MM.1S (cell line): ENCODE measurements at regions not wholly inside any gene's neighbourhood (a gene's known extent, or its start where the extent isn't known, plus 50 kb on each side); places are given as distances from the start of the nearest gene placed in this dataset.

Experiments
- DNase-seq: peaks from one replicate; pipeline ENCODE4 v3.0.0-alpha.2; 2015
- H2AFZ ChIP-seq: fragments of 300-600 bp; sonication (generic); 2 replicates; pipeline ENCODE4 v1.6.0; 2016; ENCODE audit warnings: antibody characterized with exemption, low read length
- H3F3A ChIP-seq: fragments of 300-600 bp; sonication (generic); 2 replicates; pipeline ENCODE4 v1.6.1; 2016; ENCODE audit warnings: mild to moderate bottlenecking, antibody characterized with exemption, low read length, moderate library complexity, mixed read lengths; ENCODE audit not compliant: insufficient read depth
- H3K27ac ChIP-seq: fragments of 300-600 bp; sonication (generic); 2 replicates; pipeline ENCODE4 v1.5.1; 2016; ENCODE audit warnings: mild to moderate bottlenecking, low read length
- H3K27me3 ChIP-seq: fragments of 300-600 bp; sonication (generic); replicated peaks from 2 replicates; pipeline ENCODE4 v1.6.0; 2016; ENCODE audit warnings: low read length; ENCODE audit not compliant: insufficient read depth
- H3K36me3 ChIP-seq: fragments of 300-600 bp; sonication (generic); replicated peaks from 2 replicates; pipeline ENCODE4 v1.6.1; 2016; ENCODE audit warnings: mild to moderate bottlenecking, low read length, mixed read lengths; ENCODE audit not compliant: insufficient read depth
- H3K4me1 ChIP-seq: fragments of 300-600 bp; sonication (generic); 2 replicates; pipeline ENCODE4 v1.6.1; 2016; ENCODE audit warnings: low read length, mixed read lengths
- H3K4me2 ChIP-seq: fragments of 300-600 bp; sonication (generic); 2 replicates; pipeline ENCODE4 v1.6.0; 2016; ENCODE audit warnings: low read depth, low read length
- H3K4me3 ChIP-seq: fragments of 300-600 bp; sonication (generic); 2 replicates; pipeline ENCODE4 v1.5.1; 2016; ENCODE audit warnings: low read length, mixed read lengths
- H3K79me2 ChIP-seq: fragments of 300-600 bp; sonication (generic); 2 replicates; pipeline ENCODE4 v1.6.1; 2016; ENCODE audit warnings: mixed run types, low read length, mixed read lengths
- H3K9ac ChIP-seq: fragments of 300-600 bp; sonication (generic); 2 replicates; pipeline ENCODE4 v1.6.1; 2016; ENCODE audit warnings: low read length, mixed read lengths
- H3K9me2 ChIP-seq: fragments of 300-600 bp; sonication (generic); replicated peaks from 2 replicates; pipeline ENCODE4 v1.6.1; 2016; ENCODE audit warnings: mild to moderate bottlenecking, low read length, mixed read lengths; ENCODE audit not compliant: insufficient read depth
- H3K9me3 ChIP-seq: fragments of 300-600 bp; sonication (generic); replicated peaks from 2 replicates; pipeline ENCODE4 v1.6.1; 2016; ENCODE audit warnings: mild to moderate bottlenecking, low read length, mixed read lengths; ENCODE audit not compliant: insufficient read depth
- H4K20me1 ChIP-seq: fragments of 300-600 bp; sonication (generic); 2 replicates; pipeline ENCODE4 v1.6.1; 2016; ENCODE audit warnings: mild to moderate bottlenecking, low read length, moderate library complexity, mixed read lengths; ENCODE audit not compliant: insufficient read depth
- EZH2 ChIP-seq: fragments of 300-600 bp; sonication (generic); optimal IDR thresholded peaks from 2 replicates; pipeline ENCODE3; 2017; ENCODE audit warnings: low read depth, mild to moderate bottlenecking, antibody characterized with exemption, low read length, mixed read lengths
- EZH2phosphoT487 ChIP-seq: fragments of 300-600 bp; sonication (generic); IDR thresholded peaks from 2 replicates; pipeline ENCODE4 v1.6.1; 2018; ENCODE audit warnings: antibody characterized with exemption, low read length
- TF ChIP-seq, protein P1 (sequence below): fragments of 300-600 bp; sonication (generic); IDR thresholded peaks from 2 replicates; pipeline ENCODE4 v1.5.1; 2016; ENCODE audit warnings: antibody characterized with exemption, low read length, mixed read lengths

DNA sequence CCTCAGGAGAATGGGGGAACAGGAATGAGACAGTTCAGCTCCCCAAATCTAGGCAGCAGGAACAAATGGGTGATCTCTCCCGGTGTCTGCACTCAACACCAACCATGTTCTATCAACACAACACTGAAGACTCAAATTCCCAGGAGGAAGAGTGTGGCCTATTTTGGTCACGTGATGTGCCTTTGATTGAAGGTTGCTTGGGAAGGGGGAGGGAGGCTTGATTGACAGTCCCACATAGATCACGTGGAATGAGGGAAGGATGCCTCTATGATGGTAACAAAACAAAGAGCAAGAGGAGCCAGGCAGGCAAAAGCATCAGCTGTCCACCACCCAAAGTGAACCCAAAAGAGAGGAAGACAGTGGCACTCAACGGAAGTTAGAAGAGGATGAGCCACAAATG, 364.8 kb downstream of the KIF16B start:
- Histone ChIP-seq H3K9me2 (no peaks in the 10 kb centered on the region), H4K20me1 (no peaks in the 10 kb centered on the region), H3K9me3 (no peaks in the 10 kb centered on the region), H3K9ac (no peak overlapping the region), H3F3A (no peaks in the 10 kb centered on the region), H3K4me2 (no peak overlapping the region), H2AFZ (no peak overlapping the region), H3K36me3 (no peaks in the 10 kb centered on the region), H3K27ac (no peak overlapping the region), H3K79me2 (no peaks in the 10 kb centered on the region), H3K4me3 (no peak overlapping the region), H3K27me3 (no peaks in the 10 kb centered on the region), H3K4me1 (no peaks in the 10 kb centered on the region)
- DNase-seq: no peak
- TF ChIP-seq EZH2 (no peak), EZH2phosphoT487 (no peak)
- TF ChIP-seq, protein P1, sequence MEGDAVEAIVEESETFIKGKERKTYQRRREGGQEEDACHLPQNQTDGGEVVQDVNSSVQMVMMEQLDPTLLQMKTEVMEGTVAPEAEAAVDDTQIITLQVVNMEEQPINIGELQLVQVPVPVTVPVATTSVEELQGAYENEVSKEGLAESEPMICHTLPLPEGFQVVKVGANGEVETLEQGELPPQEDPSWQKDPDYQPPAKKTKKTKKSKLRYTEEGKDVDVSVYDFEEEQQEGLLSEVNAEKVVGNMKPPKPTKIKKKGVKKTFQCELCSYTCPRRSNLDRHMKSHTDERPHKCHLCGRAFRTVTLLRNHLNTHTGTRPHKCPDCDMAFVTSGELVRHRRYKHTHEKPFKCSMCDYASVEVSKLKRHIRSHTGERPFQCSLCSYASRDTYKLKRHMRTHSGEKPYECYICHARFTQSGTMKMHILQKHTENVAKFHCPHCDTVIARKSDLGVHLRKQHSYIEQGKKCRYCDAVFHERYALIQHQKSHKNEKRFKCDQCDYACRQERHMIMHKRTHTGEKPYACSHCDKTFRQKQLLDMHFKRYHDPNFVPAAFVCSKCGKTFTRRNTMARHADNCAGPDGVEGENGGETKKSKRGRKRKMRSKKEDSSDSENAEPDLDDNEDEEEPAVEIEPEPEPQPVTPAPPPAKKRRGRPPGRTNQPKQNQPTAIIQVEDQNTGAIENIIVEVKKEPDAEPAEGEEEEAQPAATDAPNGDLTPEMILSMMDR: no peak

DNA sequence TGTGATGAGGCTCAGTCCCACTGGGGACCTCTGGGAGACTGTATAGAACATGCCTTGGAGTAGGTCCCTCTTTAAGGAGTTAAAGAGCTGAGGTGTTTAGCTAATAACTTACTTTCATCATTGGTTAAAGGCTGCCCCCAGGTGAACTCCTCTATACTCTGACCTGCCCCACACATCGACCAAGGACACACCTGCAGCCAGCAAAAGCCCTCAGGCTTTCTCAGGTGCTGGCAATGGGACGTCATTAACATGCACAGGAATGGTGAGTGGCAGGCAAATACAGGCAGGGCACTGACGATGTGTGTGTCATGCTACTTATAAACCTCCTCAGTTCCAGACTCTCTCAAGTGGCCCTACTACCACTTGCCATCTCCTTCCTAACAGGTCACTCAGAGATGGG, 366.4 kb downstream of the KIF16B start:
- Histone ChIP-seq H2AFZ (no peak overlapping the region), H3K4me1 (no peaks in the 10 kb centered on the region), H3K9me3 (no peaks in the 10 kb centered on the region), H3K9ac (no peak overlapping the region), H3K4me2 (no peak overlapping the region), H3K36me3 (no peaks in the 10 kb centered on the region), H3K4me3 (no peak overlapping the region), H3K79me2 (no peaks in the 10 kb centered on the region), H4K20me1 (no peaks in the 10 kb centered on the region), H3K27me3 (no peaks in the 10 kb centered on the region), H3K27ac (no peak overlapping the region), H3K9me2 (no peaks in the 10 kb centered on the region), H3F3A (no peaks in the 10 kb centered on the region)
- DNase-seq: no peak
- TF ChIP-seq EZH2 (no peak), EZH2phosphoT487 (no peak)
- TF ChIP-seq, protein P1: no peak

DNA sequence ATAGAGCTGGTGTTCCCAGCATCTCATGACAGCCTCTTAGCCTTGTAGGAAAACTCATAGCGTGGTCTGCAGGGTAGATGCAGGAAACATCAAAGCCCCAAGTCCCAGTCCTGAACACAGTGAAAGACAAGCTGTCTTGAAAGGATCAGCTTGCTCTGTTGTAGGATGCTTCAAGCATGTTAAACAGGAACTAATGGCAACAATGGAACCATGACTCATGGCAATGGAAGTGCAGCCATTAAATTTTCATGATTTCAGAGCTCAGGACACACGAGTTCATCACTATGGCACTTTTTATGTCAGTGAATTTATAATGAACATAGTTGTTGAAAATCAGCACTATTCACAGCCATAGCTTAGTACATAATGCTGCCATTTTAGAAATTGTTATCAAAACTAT, 367.7 kb downstream of the KIF16B start:
- H3K4me2 ChIP-seq: no peak overlapping the region
- TF ChIP-seq EZH2 (no peak), EZH2phosphoT487 (no peak)
- TF ChIP-seq, protein P1: no peak
- no peaks in the 10 kb centered on the region for H3K9me3 ChIP-seq
- no peak overlapping the region for H3K9ac ChIP-seq
- H3K4me3 ChIP-seq: no peak overlapping the region
- no peak for DNase-seq
- no peaks in the 10 kb centered on the region for H3F3A ChIP-seq
- no peaks in the 10 kb centered on the region for H3K79me2 ChIP-seq
- no peak overlapping the region for H2AFZ ChIP-seq
- H4K20me1 ChIP-seq: no peaks in the 10 kb centered on the region
- H3K27ac ChIP-seq: no peak overlapping the region
- no peaks in the 10 kb centered on the region for H3K4me1 ChIP-seq
- H3K9me2 ChIP-seq: no peaks in the 10 kb centered on the region
- no peaks in the 10 kb centered on the region for H3K36me3 ChIP-seq
- no peaks in the 10 kb centered on the region for H3K27me3 ChIP-seq
